Natural killer cell (primary cell): ENCODE measurements at regions not wholly inside any gene's neighbourhood (a gene's known extent, or its start where the extent isn't known, plus 50 kb on each side); places are given as distances from the start of the nearest gene placed in this dataset.

Source experiments
- ATAC-seq, 3 donors: fragments of 150-1000 bp in 2 of 3; fragments of 200-7000 bp in 1 of 3; cut with Tn5 transposase; 1 replicate in 1 of 3; 2 replicates in 2 of 3; pipeline ENCODE4 v1.10.0; 2021; ENCODE audit warnings: mild to moderate bottlenecking in 2 of 3, moderate library complexity in 2 of 3
- DNase-seq, 2 donors: peaks; one replicate each; pipeline versions ENCODE4 v3.0.0 to v3.0.0-alpha.2; 2013 to 2021; ENCODE audit warnings: mixed read lengths in 1 of 2
- H3K27ac ChIP-seq: one replicate; pipeline ENCODE4 v1.5.1; 2013; ENCODE audit warnings: mild to moderate bottlenecking, low read length
- H3K27me3 ChIP-seq: one replicate; pipeline ENCODE4 v1.6.1; 2013; ENCODE audit warnings: low read length; ENCODE audit not compliant: control insufficient read depth, insufficient read depth
- H3K36me3 ChIP-seq: one replicate; pipeline ENCODE4 v1.6.1; 2013; ENCODE audit warnings: low read length; ENCODE audit not compliant: control insufficient read depth, insufficient read depth
- H3K4me1 ChIP-seq: one replicate; pipeline ENCODE4 v1.6.1; 2013; ENCODE audit warnings: low read length; ENCODE audit not compliant: control insufficient read depth, insufficient read depth
- H3K4me3 ChIP-seq: one replicate; pipeline ENCODE4 v1.5.1; 2013; ENCODE audit warnings: low read length
- H3K9me3 ChIP-seq: one replicate; pipeline ENCODE4 v1.6.1; 2013; ENCODE audit warnings: low read length; ENCODE audit not compliant: control insufficient read depth, insufficient read depth
- H3K27ac Mint-ChIP-seq, 2 donors: one replicate each; pipeline ENCODE4 v1.8.0; 2022; ENCODE audit warnings: mild to moderate bottlenecking in 2 of 2, mixed read lengths in 2 of 2, moderate library complexity in 1 of 2
- H3K27me3 Mint-ChIP-seq, 2 donors: one replicate each; pipeline ENCODE4 v1.8.0; 2022; ENCODE audit warnings: low read depth in 2 of 2, mixed read lengths in 2 of 2
- H3K36me3 Mint-ChIP-seq: one replicate; pipeline ENCODE4 v1.8.0; 2022; ENCODE audit warnings: mixed read lengths
- H3K4me1 Mint-ChIP-seq, 2 donors: one replicate each; pipeline ENCODE4 v1.8.0; 2022; ENCODE audit warnings: mixed read lengths in 2 of 2
- H3K4me3 Mint-ChIP-seq: one replicate; pipeline ENCODE4 v1.8.0; 2022; ENCODE audit warnings: mild to moderate bottlenecking, moderate library complexity, mixed read lengths
- H3K9me3 Mint-ChIP-seq, 2 donors: one replicate each; pipeline ENCODE4 v1.8.0; 2022; ENCODE audit warnings: mixed read lengths in 2 of 2
- CTCF ChIP-seq: fragments of 200-600 bp; IDR thresholded peaks from one replicate; pipeline ENCODE4 v1.8.0; 2022; ENCODE audit warnings: antibody characterized with exemption
- whole genome bisulfite sequencing: methylation state at CpG from one replicate; pipeline ENCODE4 v1.1.7; 2013; ENCODE audit warnings: missing lambda C conversion rate; ENCODE audit not compliant: insufficient coverage; 5-methylcytosine and 5-hydroxymethylcytosine counted together
- intact Hi-C: fragments of 100-400 bp; cut with micrococcal nuclease; formaldehyde crosslinking; loops from one replicate; pipeline ENCODE4 v1.14.2; 2022

DNA sequence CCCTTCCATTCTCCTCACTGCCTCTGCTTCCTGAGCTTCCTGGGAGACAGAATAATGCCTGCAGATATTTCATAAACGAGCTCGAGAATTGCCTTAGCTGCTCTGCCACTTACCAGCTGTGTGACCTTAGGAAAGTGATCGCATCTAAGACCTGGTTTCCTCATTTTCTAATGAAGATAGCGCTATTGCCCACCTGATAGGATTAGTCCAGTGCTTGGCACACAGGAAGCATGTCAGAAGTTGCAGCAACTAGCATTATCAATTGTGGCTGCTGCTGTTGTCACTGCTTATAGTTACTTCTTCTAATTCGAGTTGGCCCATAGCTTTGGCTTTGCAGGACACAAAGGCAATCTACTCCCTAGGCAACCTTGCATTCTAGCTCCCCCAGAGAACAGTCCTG, 305.5 kb upstream of the SGK1 start:
- H3K9me3 Mint-ChIP-seq: no peaks in the 10 kb centered on the region
- WGBS: 84% methylated on average over 5 of the region's 5 CpGs
- Histone ChIP-seq H3K4me3 (no peak overlapping the region), H3K27ac (no peak overlapping the region), H3K36me3 (no peaks in the 10 kb centered on the region), H3K9me3 (no peaks in the 10 kb centered on the region), H3K4me1 (no peaks in the 10 kb centered on the region), H3K27me3 (no peaks in the 10 kb centered on the region)
- TF ChIP-seq CTCF: no peak
- H3K27me3 Mint-ChIP-seq: peaks cover 14% of the 10 kb centered on the region in 2 donors
- intact Hi-C loops: no loop called here
- H3K4me1 Mint-ChIP-seq: no peaks in the 10 kb centered on the region
- DNase-seq (no peak), ATAC-seq (peak in 1 of 3 donors; percentile 35)
- no peak overlapping the region for H3K27ac Mint-ChIP-seq
- no peak overlapping the region for H3K4me3 Mint-ChIP-seq
- H3K36me3 Mint-ChIP-seq: no peaks in the 10 kb centered on the region

DNA sequence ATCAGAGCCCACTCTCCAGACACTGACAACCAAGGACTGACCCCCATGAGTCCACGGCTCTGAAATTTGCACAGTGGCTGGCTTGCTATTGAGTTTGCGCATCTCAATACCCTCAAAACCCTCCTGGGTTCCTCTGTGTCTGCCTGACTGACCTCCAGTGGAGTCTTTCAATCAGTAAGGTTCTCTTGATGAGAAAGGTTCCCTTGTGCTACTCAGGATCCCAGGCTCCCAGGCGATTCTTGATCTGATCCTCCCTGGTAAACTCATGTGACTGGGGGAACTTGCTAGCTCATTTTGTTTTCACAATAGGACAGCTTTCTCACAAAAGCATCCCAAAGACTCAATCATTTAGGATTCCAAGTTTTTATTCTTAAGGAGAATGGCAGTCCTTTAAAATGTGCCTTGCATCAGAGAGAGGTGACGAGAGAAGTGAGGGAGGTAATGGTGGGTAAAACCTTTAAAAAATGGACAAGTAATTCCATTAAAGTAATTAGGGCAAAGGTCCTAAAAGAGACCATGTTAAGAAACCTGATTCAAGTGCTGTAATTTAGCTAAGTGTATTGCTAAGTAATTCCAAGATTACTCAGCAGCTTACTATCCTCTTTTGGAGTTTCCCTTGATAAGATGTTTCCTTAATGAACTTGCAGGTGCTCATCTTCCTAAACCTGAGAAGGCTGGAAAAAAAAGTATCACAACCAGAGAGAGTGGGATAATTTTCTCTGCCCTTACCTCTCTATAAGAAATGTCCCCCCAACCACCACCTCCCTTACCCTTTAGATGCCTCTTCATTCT, 304.7 kb upstream of the SGK1 start:
- intact Hi-C loops: no loop called here
- Mint-ChIP-seq H3K27ac (no peak overlapping the region), H3K4me1 (no peaks in the 10 kb centered on the region), H3K9me3 (no peaks in the 10 kb centered on the region), H3K4me3 (no peak overlapping the region), H3K27me3 (peaks cover 14 to 19% of the 10 kb centered on the region in 2 donors), H3K36me3 (no peaks in the 10 kb centered on the region)
- ATAC-seq (no peak), DNase-seq (no peak)
- WGBS: 89% methylated on average over 4 of the region's 4 CpGs
- TF ChIP-seq CTCF: no peak
- no peak overlapping the region for H3K27ac ChIP-seq
- no peak overlapping the region for H3K4me3 ChIP-seq
- no peaks in the 10 kb centered on the region for H3K9me3 ChIP-seq
- no peaks in the 10 kb centered on the region for H3K27me3 ChIP-seq
- H3K4me1 ChIP-seq: no peaks in the 10 kb centered on the region
- no peaks in the 10 kb centered on the region for H3K36me3 ChIP-seq

- H3K36me3 Mint-ChIP-seq: no peaks in the 10 kb centered on the region
- no peaks in the 10 kb centered on the region for H3K9me3 Mint-ChIP-seq
- H3K27ac Mint-ChIP-seq: no peak overlapping the region
These were observed 303.9 kb upstream of the SGK1 start for GRCh38 chr6:134621858-134622257.

More at GRCh38 chr6:134621858-134622257, 303.9 kb upstream of the SGK1 start:
- no peaks in the 10 kb centered on the region for H3K4me1 Mint-ChIP-seq
- Histone ChIP-seq H3K9me3 (no peaks in the 10 kb centered on the region), H3K36me3 (no peaks in the 10 kb centered on the region), H3K27ac (no peak overlapping the region), H3K27me3 (no peaks in the 10 kb centered on the region), H3K4me3 (no peak overlapping the region), H3K4me1 (no peaks in the 10 kb centered on the region)
- TF ChIP-seq CTCF: no peak
- no peak overlapping the region for H3K4me3 Mint-ChIP-seq
- H3K27me3 Mint-ChIP-seq: peaks cover 14 to 21% of the 10 kb centered on the region in 2 donors
- ATAC-seq (no peak), DNase-seq (no peak)
- intact Hi-C loops: no loop called here
